ENCODE measurements at regions not wholly inside any gene's neighbourhood (a gene's known extent, or its start where the extent isn't known, plus 50 kb on each side); places are given as distances from the start of the nearest gene placed in this dataset.

- TF ChIP-seq ZNF462 (CRISPR knock-in tag; IDR thresholded peaks at IDR 0.05): no peak
Measured at GRCh38 chr3:94280958-94281357, 218.1 kb downstream of the NSUN3 start (continued).

- peak; percentile 17 for DNase-seq (ENCODE audit: low spot score)
- Mint-ChIP-seq H3K4me1 (no peaks in the 10 kb centered on the region; the same call in 1 of the 3 replicates), H3K36me3 (ENCODE audit: low read depth) (no peaks in the 10 kb centered on the region), H3K27ac (no peak overlapping the region), H3K9me3 (no peaks in the 10 kb centered on the region), H3K27me3 (ENCODE audit: insufficient read depth, low read depth, poor library complexity) (no peaks in the 10 kb centered on the region), H3K4me3 (no peak overlapping the region)
- 0 out of 2 replicates have a peak, but pooled peaks cover 3% of the 10 kb centered on the region for H3K9me2 ChIP-seq (ENCODE audit: insufficient read depth)
- H2AFZ ChIP-seq: no peak overlapping the region
- H3F3A ChIP-seq (replicated peaks; ENCODE audit: low read depth): no peaks in the 10 kb centered on the region
- H3K4me2 ChIP-seq: no peak overlapping the region
- ATAC-seq: no peak
- H3K27me3 ChIP-seq (ENCODE audit: insufficient read depth): no peaks in the 10 kb centered on the region
- no peak overlapping the region for H3K27ac ChIP-seq (ENCODE audit: low read depth)
- H4K20me1 ChIP-seq (replicated peaks; ENCODE audit: insufficient read depth): no peaks in the 10 kb centered on the region
- no peaks in the 10 kb centered on the region for H3K36me3 ChIP-seq (ENCODE audit: insufficient read depth)
- no peaks in the 10 kb centered on the region for H3K4me1 ChIP-seq (ENCODE audit: insufficient read depth)
- TF ChIP-seq CTCF (conservative IDR thresholded peaks at IDR 0.05; ENCODE audit: low read depth in 2 of 2) (peak in 1 of 2 experiments; percentile 37; a peak in 2 of 4 replicates), EZH2 (IDR thresholded peaks at IDR 0.05; ENCODE audit: low read depth, unreplicated experiment) (no peak)
- no peak overlapping the region for H3K4me3 ChIP-seq
- no peaks in the 10 kb centered on the region for H3K79me2 ChIP-seq (replicated peaks; ENCODE audit: insufficient read depth)
Measured at GRCh38 chr3:94285872-94286271, 223.0 kb downstream of the NSUN3 start.

All from GM23338 (cell line).